HG03064 (cell line): ENCODE measurements at regions not wholly inside any gene's neighbourhood (a gene's known extent, or its start where the extent isn't known, plus 50 kb on each side); places are given as distances from the start of the nearest gene placed in this dataset.

Experiments
- ATAC-seq: cut with Tn5 transposase; IDR thresholded peaks from one replicate; pipeline ENCODE4 v1.9.1; 2021; ENCODE audit warnings: low read depth; ENCODE audit not compliant: unreplicated experiment

DNA sequence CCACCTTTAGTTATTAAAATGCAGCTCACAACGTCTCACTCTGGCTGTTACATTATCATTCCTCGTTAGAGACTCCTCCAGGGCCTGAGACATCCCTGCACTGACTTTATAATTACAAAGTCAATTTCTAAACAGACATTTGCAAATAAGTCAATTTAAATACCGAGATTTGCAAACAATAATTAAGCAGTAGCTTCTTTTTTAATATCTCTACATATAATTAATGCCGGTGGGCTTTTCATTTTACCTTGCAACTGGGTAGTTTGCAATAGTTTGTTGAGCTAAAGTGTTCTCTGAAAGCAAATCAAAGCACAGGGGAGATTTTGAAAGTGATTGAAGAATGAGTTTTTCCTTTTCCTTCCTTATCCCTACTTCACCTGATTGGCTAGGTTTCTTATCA lies 154.4 kb downstream of the TLR4 start:
- no peak for ATAC-seq

- no peak for ATAC-seq
These were observed 156.6 kb downstream of the TLR4 start for GRCh38 chr9:117860849-117861248.

DNA sequence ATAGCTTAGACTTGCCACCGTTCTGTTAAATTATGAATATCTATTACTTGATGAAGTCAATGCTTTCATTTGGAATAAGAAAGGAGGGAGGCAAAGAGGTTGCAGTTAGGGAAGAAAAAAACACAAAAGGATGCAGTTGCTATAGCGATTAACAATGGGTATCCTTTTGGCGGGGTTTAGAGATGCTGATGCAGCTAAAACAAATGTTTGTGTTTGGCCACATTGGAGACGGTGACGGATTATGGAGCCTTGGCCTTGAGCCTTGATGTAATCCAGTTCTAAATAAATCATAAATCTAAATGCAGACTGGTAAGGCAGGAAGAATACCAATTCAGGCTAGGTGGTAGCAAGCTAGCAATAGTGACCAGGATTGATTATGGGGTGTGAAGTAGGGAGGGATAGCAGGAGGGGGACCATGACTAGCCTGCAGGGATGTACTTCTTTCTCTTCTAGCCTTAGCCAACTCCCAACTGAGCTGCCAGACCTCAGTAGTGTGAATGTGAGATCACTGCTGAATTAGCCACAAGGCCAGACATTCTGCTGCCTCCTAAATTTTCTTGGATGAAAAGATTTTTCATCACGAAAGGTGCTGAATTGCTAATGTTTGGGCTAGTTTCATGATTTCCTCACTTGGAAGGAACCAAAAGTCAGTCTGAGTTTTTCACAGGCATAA lies 160.3 kb downstream of the TLR4 start:
- no peak for ATAC-seq

GRCh38 chr9:117868594-117868993 lies 164.4 kb downstream of the TLR4 start:
- ATAC-seq, result no peak

GRCh38 chr9:117869287-117869686 lies 165.1 kb downstream of the TLR4 start:
- no peak for ATAC-seq

GRCh38 chr9:117869712-117870111 lies 165.5 kb downstream of the TLR4 start:
- ATAC-seq, result no peak

DNA sequence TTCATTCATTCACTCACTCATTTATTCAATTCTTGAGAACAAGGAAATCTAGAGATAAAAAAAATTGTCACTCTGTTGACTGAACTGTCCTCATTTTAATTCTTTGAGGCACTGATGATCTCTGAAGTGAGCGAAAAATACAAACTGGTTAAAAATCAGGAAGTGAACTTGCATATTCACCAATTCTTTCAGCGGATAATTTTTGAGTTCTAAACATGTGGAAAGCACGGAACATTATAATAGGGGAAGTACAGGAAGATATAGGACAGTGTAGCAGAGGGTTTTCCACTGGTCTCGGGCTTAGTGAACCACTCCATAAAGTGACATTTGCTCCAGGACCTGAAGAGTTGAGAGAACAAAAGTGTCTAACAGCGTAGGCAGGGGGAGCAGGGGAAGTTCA lies 169.5 kb downstream of the TLR4 start:
- ATAC-seq, result no peak

DNA sequence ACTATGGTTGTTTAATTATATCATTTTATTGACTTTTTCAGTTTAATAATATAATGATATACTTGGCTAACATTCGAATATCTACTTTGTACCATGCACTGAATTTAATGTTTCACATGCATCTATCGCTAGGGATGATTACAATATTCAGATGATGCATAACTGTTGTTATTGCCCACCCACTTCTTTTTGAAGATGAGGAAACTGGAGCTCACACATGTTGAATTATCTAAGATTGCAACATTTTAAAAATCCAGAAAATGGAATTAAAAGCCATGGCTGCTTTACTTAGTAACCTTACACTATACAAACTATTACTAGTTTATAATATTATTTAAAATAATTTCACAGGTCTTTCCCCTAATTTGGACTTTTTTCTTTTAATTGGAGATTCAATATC lies 171.7 kb downstream of the TLR4 start:
- no peak for ATAC-seq

DNA sequence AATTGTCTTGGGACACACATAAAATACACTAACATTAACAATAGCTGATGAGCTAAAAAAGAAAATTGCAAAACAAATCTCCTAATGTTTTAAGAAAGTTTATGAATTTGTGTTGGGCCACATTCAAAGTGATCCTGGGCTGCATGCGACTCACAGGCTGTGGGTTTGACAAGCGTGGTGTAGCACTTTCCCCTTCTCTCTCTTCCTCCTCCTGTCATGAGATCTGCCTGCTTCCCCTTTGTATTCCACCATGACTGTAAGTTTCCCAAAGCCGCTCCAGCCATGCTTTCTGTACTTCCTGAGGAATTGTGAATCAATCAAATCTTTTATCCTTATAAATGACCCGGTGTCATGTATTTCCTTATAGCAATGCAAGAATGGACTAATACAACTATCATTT lies 178.0 kb downstream of the TLR4 start:
- no peak for ATAC-seq

DNA sequence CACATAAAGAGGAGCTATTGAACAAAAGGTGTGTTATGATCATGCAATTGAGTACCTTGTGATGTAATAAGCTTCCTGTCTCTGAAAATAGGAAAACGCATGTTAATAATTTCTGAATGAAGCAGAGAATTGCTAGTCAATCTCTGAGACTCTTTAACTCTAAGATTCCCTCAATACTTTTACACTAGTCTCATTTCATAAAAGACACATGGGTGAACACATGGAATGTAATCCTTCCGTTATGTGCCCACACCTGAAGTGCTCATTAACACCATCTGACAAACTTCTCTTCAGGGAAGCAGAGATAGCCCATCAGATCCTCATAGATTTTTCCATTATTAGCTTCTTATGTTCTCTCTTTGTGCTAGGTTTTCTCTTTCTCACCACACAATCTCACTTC lies 182.4 kb downstream of the TLR4 start:
- ATAC-seq, result no peak

- ATAC-seq, result no peak
These were observed 183.2 kb downstream of the TLR4 start for GRCh38 chr9:117887383-117887782.

GRCh38 chr9:117887941-117888340 lies 183.7 kb downstream of the TLR4 start:
- ATAC-seq, result no peak

GRCh38 chr9:117903453-117903852 lies 199.2 kb downstream of the TLR4 start:
- no peak for ATAC-seq

- no peak for ATAC-seq
These were observed 202.6 kb downstream of the TLR4 start for GRCh38 chr9:117906763-117907162.

DNA sequence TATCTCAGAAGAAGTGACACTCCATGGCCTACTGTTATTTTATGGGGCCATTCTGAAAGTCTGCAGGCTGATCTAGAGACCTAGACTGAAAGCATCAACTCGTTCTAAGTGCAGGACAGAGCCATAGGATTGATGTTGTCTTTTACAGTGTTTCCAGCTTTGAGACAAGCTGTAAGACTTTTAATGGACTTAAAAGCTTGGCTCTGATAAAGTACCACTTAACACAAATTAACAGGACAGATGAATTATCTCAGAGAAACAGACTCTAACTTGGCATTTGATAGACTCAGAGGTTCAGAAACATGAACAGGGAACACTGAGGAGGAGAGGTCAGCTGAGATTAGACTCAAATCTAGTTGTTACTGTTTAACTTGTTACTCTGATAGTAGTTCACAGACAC lies 203.2 kb downstream of the TLR4 start:
- no peak for ATAC-seq

- ATAC-seq, result no peak
These were observed 212.1 kb downstream of the TLR4 start for GRCh38 chr9:117916291-117916690.

- no peak for ATAC-seq
These were observed 213.7 kb downstream of the TLR4 start for GRCh38 chr9:117917873-117918272.

- no peak for ATAC-seq
These were observed 215.3 kb downstream of the TLR4 start for GRCh38 chr9:117919538-117919937.

DNA sequence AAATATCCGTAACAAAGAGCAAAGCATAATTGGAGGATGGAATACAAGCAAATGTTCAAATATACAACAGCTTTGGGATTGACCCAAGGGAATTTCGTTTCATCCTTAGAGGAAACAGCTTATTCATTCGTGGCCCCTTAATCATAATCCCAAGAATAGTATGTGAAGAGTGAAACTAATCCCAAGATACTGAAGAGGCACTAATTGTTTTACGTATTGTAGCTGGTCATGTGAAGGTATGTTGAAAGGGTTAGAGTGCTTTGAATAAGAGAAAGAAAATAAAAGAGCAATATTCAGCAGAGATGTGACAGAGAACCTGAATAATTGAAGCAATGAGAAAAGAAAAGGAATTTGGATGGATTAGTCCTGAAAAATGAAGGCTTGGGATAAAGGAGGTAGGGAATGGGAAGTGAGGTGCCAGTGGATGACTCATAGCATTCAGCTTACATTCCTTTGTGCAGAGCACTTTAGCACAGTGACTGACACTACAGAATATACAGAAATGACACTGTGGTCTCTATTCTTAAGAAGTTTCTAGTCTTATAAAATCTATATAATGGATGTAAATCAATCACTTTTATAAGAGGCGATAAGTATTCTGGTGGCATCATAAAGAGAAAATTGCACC lies 221.9 kb downstream of the TLR4 start:
- ATAC-seq, result no peak

GRCh38 chr9:117927354-117927753 lies 223.2 kb downstream of the TLR4 start:
- no peak for ATAC-seq

DNA sequence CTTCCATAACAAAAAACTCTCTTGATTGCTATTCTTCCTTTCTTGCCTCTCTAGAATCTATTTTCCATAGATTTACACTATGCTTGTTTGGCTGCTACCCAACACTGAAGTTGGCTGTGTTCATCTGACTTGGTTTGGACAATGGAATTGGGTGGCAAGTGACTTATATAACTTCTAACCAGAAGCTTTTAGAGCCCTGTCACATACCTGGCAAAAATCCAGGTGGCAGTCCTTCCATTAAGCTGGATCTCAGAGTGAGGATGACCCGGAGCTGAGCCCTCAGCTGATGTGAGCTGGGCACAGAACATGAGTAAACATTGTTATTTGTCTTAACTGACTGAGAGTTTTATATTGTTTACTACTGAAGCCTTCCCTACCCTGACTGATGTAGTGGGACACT lies 225.7 kb downstream of the TLR4 start:
- ATAC-seq, result no peak

DNA sequence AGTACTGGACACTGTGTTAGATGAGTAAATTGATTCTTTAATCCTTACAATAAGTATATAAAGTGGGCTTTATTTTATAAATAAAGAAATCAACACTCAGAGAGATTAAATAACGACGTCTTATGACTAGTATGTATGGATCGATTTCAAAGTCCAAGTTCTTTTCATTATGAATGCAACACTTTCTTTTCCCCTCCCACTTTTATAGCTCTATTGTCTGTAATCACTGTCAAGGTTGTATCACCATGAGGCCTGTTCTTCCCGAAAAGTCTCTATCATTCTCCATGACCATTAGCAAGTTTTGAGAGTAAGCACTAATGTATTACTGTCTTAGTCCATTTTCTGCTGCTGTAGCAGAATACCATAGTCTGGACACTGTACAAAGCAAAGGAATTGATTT lies 228.4 kb downstream of the TLR4 start:
- no peak for ATAC-seq
